ENCODE measurements at regions not wholly inside any gene's neighbourhood (a gene's known extent, or its start where the extent isn't known, plus 50 kb on each side); places are given as distances from the start of the nearest gene placed in this dataset.
"Not testable (repeated sequence)": the region's sequence is repeated elsewhere in the genome, so short reads cannot be mapped to it uniquely, and the experiment has no call there.

GRCh38 chr20:52049001-52049731, 142.4 kb downstream of the ZFP64 start:
- no peak for DNase-seq

GRCh38 chr20:52047811-52048764, 143.5 kb downstream of the ZFP64 start:
- DNase-seq = no peak

GRCh38 chr20:52041966-52042365, 149.6 kb downstream of the ZFP64 start:
- DNase-seq = no peak

GRCh38 chr20:52039790-52040189, 151.8 kb downstream of the ZFP64 start:
- DNase-seq = no peak

- DNase-seq = not testable (repeated sequence)
Measured at GRCh38 chr20:52038632-52039031, 152.9 kb downstream of the ZFP64 start.

- no peak for DNase-seq
Measured at GRCh38 chr20:52037370-52037769, 154.2 kb downstream of the ZFP64 start.

GRCh38 chr20:52035977-52036376, 155.6 kb downstream of the ZFP64 start:
- DNase-seq = no peak

- no peak for DNase-seq
Measured at GRCh38 chr20:52035498-52035897, 156.1 kb downstream of the ZFP64 start.

- no peak for DNase-seq
Measured at GRCh38 chr20:52034581-52034980, 157.0 kb downstream of the ZFP64 start.

- DNase-seq = no peak
Measured at GRCh38 chr20:52033313-52033712, 158.3 kb downstream of the ZFP64 start.

- not testable (repeated sequence) for DNase-seq
Measured at GRCh38 chr20:52032304-52032683, 159.3 kb downstream of the ZFP64 start.

- DNase-seq = no peak
Measured at GRCh38 chr20:52031563-52032303, 159.8 kb downstream of the ZFP64 start.

GRCh38 chr20:52031206-52031562, 160.4 kb downstream of the ZFP64 start:
- DNase-seq = no peak

GRCh38 chr20:52029129-52029528, 162.4 kb downstream of the ZFP64 start:
- not testable (repeated sequence) for DNase-seq

GRCh38 chr20:52025938-52026337, 165.6 kb downstream of the ZFP64 start:
- DNase-seq = no peak

- DNase-seq = no peak
Measured at GRCh38 chr20:52019313-52019712, 172.3 kb downstream of the ZFP64 start.

- no peak for DNase-seq
Measured at GRCh38 chr20:52017669-52018317, 173.8 kb downstream of the ZFP64 start.

- no peak for DNase-seq
Measured at GRCh38 chr20:52016022-52016421, 175.6 kb downstream of the ZFP64 start.

- DNase-seq = no peak
Measured at GRCh38 chr20:52015155-52015554, 176.4 kb downstream of the ZFP64 start.

GRCh38 chr20:52012079-52012478, 179.5 kb downstream of the ZFP64 start:
- no peak for DNase-seq

GRCh38 chr20:52011093-52011492, 180.5 kb downstream of the ZFP64 start:
- no peak for DNase-seq

- no peak for DNase-seq
Measured at GRCh38 chr20:52010541-52010940, 181.0 kb downstream of the ZFP64 start.

GRCh38 chr20:52008874-52009273, 182.7 kb downstream of the ZFP64 start:
- no peak for DNase-seq
